ENCODE measurements at regions not wholly inside any gene's neighbourhood (a gene's known extent, or its start where the extent isn't known, plus 50 kb on each side); places are given as distances from the start of the nearest gene placed in this dataset.
A peak's percentile ranks its signal among the peaks of the same experiment; 100 is the strongest.
"Not testable (repeated sequence)": the region's sequence is repeated elsewhere in the genome, so short reads cannot be mapped to it uniquely, and the experiment has no call there.

DNA sequence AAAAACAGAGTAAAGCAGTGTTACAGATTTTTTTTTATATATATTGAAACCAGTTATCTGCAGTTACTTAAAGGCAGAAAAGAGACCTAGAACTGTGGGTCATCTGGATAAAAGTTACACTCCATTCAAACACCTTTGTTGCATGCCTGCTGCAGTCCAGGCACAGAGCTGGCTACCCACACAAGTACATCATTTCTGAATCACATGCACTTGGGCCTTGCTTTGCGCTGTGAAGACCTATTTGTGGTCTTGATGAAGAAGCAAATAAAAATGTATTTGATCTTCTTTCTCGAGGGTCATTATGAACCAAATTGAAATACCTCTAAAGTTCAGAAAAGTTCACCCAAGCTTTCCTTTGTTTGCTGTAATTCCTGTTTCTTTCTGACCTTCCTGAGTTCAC, 503.0 kb upstream of the ZNF608 start:
- no peak for DNase-seq (ENCODE audit: low spot score)

DNA sequence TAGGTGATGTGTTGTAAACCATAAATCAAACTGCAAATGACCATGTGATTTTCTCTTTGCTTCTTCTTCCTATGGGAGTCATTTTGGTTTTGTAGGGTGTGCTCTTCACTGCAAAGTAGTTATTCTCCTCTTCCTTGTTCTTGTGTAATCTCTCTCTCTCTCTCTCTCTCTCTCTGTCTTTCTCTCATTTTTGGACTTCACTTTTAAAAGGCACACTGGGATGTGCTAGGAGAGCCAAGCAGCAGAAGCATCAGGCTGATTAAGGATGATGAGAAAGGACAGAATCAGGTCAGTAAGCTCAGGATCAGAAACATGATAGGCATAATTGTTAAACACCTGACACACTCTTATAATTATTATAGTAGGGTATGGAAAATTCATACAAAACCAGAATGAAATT, 505.3 kb upstream of the ZNF608 start:
- no peak for DNase-seq (ENCODE audit: low spot score)

DNA sequence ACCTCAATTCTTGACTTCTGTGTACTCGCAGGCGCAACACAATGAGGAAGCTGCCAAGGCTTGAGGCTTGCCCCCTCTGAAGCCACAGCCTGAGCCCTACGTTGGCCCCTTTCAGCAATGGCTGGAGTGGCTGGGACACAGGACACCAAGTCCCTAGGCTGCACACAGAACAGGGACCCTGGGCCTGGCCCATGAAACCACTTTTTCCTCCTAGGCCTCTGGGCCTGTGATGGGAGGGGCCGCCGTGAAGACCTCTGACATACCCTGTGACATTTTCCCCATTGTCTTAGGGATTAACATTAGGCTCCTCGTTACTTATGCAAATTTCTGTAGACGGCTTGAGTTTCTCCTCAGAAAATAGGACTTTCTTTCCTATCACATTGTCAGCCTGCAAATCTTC, 507.2 kb upstream of the ZNF608 start:
- DNase-seq (ENCODE audit: low spot score): not testable (repeated sequence)

DNA sequence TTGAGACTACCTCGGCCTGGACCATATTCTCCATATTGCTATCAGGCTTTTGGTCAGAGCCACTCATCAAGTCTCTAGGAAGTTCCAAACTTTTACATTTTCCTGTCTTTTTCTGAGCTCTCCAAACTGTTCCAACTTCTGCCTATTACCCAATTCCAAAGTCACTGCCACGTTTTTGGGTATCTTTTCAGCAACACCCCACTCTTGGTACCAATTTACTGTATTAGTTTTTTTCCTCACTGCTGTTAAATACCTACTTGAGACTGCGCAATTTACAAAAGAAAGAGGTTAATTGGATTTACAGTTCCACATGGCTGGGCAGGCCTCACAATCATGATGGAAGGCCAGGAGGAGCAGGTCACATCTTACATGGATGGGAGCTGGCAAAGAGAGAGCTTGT, 507.8 kb upstream of the ZNF608 start:
- no peak for DNase-seq (ENCODE audit: low spot score)

DNA sequence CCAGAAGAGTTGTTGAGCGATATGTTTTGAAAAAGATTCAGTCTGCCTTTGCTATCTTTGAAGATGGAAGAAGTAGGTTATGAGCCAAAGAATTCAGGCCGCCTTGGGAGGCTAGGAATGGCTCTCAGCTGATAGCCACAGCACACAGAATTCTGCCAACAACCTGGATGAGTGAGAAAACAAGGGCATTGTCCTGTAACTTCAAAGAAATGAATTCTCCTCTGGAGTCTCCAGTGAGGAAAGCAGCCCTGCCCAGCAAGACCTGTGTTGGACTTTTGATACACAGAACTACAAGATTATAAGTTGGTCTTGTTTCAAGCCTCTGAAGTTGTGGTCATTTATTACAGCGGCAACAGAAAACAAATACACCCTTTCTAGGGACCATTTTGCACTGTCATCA, 509.9 kb upstream of the ZNF608 start:
- DNase-seq (ENCODE audit: low spot score): no peak

DNA sequence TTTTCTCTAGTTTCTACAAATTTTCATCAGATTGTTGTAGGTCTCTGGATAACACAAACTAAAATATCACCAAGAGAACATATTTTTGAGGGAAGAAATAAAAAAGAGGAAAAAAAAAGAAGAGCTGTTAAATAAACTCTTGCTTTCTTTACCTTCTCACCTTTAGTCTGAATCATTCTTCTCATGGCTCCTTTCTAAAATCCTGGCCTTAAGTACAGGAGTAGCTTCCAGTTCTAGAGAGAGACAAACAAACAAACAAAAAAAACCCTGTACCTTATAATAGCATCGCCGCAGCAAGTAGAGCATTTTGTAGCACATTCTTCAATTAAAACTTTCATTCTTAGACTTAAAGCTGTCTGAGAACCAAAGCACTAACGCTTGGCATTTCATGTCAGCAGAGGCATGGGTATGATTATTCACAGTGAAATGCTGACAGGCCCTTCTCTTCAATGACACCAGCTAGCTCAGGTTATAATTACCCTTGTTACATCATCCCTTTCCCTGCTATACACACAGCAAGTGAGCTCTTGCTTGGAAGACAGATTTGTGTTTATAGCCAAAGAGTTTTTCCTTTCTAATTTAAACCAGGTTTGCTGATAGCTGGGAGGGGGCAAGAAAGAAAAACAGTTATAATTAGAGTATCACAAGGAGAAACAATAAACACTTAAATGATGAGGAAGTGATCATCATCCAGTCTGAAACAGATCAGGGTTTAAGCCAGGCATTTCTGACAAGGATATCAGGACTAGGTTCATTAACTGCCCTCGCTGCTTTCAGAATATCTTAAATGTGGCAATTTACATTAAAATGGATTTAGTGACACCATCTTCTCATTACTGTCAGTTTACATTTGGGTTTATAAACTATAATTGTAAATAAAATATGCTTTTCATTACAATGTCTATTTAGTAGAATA, 510.9 kb upstream of the ZNF608 start:
- DNase-seq (ENCODE audit: low spot score): peak; percentile 19

DNA sequence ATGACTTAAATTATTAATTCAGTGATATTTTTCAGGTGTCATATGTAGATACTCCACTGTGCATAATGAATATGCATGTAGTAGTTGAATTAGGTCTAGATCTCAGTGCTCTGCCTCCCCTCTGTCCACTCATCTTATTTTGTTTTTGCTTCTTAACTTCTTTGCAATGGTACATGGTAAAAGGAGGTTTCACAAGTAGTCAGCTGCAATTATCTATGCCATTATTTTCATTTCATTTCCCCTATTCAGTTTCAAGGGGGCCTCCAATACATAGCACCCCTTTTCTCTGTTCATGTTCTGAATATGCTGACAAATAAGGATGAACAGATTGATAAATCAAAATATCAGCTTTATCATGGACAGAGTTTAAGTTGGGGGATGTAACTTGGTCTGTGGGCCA, 511.6 kb upstream of the ZNF608 start:
- DNase-seq (ENCODE audit: low spot score): no peak

DNA sequence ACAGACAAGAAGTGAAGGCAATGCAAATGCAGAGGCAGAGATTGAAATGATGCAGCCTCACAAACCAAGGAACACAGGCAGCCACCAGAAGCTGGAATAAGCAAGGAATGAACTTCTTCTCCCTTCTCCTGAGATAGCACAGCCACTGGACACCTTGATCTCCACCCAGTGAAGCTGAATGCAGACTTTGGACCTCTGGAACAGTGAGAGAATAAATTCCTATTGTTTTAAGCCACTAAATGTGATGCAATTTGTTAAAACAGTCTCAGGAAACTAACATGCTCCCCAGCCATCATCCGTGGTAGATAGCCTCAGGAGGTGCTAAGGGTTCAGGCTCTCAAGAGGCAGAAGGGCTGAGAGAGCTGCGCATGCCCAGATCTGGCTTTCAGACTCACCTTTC, 512.2 kb upstream of the ZNF608 start:
- no peak for DNase-seq (ENCODE audit: low spot score)

DNA sequence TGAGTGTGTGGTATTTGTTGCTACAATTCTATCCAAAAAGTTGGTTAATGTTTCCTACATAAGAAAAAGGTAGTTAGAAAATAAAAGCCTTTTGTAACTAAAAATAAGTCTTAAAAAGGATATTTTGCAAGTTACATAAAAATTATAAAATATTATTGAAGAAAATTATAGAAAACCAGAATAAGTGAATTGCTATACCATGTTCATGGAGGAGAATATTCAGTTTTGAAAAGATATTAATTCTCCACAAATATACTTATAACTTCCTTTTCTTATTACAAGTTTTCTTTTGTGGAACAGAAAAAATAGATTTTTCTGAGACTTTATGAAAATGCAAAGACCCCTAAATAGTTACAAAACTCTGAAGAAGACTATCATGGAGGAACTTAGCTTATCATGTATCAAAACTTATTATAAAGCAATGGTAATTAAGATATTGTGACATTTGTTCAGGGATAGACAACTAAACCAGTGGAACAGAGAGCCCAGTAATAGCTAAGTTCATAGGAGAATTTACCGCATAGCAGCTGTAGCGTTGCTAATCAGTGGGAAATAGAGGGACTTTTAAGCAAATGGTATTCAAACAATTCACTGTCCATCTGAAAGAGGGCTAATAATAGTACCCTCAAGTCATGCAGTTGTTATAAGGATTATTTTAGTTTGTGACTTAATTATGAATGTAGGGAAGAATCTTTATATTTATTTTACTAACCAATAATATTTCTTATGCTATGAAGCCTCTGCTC, 515.2 kb upstream of the ZNF608 start:
- DNase-seq (ENCODE audit: low spot score): no peak

DNA sequence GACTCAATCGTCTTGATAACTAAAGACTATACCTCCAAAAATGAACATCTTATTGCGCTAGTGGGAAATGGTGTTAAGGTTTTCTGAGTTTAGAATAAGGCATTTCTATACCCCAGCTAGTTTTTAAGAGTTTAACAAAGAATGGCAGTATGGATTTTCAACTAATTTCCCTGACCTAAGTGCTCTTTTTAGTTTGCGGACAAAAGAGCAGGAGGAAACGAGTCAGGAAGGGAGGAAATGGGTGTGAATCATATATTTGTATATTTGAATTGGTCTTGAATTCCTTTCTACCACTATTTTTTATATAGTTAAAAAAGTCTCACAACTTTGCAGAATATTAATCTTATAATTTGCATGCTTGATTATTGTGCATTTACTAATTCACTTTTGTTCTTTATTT, 516.3 kb upstream of the ZNF608 start:
- DNase-seq (ENCODE audit: low spot score): no peak

DNA sequence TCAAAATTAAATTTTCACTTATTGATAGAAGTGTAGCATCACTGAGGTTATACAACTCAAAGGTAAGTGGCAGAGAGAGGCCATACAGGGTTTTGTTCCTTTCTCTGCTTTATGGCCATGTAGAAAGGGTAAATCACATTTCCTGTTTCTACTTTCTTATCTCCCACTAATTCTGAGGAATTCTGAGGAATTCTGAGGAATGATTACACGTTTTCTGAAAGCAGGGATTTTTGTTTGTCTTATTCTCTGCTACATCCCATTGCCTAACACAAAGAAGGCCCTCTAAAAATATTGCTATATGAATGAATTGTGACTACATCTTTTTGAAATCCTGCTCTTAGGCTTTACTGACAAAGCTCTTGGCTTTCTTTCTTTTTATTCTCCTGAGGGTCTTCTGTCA, 516.9 kb upstream of the ZNF608 start:
- no peak for DNase-seq (ENCODE audit: low spot score)

DNA sequence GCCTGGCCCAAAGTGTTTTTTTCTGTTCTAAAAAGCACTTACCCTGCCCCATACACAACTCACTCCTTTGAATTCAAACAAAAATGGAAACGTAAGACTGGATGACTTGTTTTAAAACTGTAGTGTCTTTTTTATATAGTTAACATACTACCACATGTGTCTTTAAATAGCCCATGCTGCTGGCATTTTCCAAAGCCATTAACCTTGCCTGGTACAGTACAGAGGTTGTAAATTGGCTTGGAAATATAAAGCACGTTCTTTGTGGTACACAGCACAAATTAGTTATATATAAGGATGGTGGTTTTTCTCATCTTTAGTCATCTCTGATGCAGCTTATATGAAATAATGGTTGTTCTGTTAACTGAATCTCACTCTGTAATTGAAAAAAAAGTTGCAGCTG, 519.7 kb upstream of the ZNF608 start:
- DNase-seq (ENCODE audit: low spot score): no peak

DNA sequence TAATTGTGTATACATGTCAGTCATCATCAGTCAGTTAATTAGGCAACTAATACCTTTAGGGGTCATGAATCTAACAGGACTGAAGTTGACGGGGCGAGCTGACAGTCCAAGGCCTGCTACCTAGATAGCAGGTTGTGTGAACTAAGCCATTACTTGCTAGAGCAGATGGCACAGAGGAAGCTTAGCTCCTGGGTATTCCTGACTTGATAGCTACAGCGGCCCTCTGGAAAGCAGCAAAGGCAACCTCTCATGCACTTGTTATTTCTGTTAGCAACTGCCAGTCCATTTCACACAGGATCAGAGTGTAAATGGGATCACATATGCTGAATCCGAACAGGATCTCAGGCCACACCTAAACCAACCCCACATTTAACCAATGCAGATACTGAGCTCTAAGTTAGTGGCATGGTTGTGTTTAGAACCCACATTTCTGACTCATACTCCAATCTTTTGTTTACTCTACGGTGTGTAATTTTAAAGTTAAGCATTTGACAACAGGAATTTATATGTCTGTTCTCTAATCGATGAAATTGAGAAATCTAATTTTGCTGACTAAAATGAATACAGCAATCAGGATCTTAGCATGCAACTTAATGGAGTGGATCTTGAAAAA, 521.3 kb upstream of the ZNF608 start:
- DNase-seq (ENCODE audit: low spot score): no peak

DNA sequence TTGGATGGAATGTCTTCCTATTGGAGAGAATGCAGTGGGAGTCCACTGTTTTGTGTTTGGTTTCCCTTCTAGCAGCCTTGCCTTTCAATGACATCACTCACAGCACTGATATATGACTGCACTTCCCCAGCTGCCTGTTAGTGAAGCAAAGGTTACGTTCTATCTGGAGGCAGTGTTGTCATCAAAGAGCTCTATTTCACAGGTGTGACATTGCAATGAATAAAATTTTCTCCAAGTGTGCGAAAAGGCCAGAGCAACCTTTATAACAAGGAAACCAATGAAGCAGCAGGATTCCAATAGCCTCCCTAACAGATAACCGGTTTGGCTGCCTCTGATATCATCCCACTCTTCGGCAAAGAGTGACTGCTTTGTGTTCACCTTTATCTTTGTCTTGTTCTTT, 523.5 kb upstream of the ZNF608 start:
- no peak for DNase-seq (ENCODE audit: low spot score)

DNA sequence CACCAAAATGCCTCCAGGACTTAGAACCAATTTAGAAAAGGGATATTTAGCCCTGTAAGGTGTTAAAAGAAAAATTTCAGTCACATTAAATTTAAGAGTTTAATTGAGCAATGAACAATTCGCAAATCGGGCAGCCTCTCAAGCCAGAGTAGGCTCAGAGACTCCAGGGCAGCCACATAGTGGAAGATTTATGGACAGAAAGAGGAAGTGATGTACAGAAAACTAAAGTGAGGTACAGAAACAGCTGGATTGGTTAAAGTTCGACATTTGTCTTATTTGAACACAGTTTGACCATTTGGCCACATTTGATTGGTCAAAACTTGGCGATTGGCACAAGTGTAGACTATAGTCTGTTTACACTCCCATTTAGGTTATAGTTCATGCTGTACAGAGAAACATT, 525.9 kb upstream of the ZNF608 start:
- DNase-seq (ENCODE audit: low spot score): no peak

DNA sequence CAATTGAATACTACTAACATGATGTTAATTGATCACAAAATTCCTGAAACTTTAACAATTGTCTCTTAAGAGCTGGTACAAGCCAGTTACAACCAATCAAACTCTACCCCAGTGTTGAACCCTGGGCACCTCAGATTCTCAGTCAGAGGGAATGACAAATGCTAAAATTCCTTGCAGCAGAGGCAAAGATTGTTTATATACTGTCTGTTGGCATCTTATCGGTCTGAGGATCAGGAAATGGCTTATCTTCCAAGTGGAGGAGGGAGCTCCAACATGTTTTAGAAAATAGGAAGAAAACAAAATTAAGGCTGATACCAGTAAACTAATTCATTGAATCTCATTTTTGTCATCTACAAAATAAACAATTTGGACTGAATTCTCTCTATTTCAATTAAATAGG, 527.8 kb upstream of the ZNF608 start:
- no peak for DNase-seq (ENCODE audit: low spot score)

DNA sequence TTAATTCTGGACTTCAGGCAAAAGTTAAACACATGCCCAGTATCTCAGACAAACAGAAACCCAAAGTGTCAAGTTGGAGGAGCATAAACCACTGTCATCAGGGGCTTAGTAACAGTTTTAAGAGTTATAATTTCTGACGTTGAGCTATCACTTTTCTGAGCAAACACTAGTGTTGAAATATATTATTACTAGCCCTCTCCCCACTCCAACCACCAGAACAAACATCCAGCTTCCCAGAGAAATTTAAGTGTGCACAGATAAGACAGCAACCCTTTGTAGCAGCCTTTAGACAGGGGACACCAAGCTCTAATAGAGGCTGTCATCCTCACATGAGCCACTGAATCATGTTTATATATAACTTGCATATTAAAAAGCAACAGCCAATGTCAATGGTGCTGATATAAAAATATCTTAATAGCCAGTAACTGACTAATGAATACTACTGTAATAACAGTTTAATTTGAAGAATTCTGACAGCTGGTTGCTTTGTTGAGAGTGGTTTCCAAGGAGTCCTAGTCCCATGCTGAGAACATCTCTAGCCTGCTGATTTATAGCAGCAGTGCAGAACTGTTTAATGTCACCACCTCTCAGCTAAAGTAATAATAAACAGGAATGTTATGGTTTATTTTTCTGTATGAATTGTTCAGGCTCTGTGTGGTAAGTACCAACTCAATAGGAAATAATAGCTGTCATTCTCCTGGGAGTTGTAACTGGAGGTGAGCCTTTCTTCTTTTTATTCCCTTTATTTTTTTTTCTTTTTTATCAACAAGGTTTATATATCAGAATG, 528.7 kb upstream of the ZNF608 start:
- DNase-seq (ENCODE audit: low spot score): no peak

DNA sequence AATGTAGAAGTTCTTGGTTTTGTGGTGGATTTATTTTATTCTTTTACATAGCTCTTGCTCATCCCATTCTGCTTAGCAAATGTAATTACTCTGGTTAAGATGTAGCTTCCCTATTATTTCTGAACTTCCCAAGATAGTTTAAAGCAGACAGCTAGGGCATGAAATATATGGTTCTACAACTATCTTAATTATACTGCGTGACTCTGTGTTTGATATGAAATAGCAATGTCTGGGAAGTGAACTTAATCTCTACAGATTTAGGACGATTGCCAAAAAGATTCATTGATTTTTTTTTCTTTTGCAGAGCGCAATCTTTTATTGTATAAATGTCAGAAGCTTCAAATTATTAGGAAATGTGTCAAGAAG, 529.3 kb upstream of the ZNF608 start:
- DNase-seq (ENCODE audit: low spot score): no peak

DNA sequence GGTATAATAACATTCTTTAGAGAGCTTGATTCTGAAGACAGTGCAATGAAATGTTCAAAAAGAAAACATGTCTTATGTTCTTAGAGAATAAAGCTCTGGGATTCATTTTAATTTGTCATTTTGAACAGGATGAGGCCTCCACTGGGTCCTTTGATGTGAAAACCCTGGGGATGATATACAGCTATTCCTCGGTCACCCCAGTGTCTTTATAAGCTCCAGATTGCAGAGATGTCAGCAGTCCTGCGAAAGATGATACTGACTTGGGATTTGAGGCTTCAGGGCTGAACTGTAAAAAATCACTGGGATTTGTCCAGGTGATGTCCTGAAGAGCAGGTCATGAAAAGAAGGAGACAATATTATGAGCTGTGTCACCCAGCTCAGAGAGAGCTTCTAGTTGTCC, 529.7 kb upstream of the ZNF608 start:
- DNase-seq (ENCODE audit: low spot score): no peak

DNA sequence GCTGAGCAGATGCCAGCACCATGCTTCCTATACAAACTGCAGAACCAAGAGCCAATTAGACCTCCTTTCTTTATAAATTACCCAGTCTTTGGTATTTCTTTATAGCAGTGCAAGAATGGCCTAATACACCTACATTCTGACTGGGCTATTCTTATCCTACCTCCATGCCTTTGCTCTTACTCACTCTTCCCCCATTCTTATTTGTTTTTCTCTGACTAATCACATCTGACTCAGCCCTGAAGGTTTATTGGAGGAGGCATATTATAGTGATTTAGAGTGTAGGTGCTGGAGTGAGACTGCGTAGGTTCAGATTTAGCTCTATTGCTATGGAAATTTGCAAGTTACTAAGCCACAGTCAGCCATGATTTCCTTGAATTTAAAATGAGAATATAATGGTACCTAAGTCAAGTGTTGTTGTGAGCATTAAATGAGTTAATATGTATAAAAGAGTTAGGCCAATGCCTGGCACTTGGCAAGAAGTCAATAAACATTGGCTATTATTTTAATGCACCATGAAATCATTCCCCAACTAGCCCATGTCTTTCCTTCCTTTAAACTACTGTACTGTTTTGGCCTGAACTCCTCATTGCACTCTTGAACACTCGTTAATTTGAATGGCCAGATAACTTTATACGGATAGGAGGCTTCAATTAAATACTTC, 531.2 kb upstream of the ZNF608 start:
- peak; percentile 63 for DNase-seq (ENCODE audit: low spot score)

DNA sequence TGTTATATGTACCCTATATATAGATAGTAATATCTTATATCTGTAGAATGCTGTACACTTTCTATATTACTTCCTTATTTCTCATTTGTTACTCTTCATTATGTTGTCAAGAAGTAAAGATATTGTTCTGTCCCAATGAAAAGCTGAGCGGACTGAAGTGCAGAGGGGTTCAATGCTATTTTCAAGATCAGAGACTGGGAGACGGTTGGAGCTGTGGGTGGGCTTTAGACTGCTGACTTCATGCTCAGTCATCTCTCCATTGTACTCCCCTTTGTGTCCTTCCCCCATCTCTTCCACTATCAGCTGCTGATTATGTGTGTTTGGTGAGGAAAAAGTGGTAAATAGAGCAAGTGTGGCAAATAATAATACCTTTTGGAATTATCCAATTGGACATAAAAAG, 532.3 kb upstream of the ZNF608 start:
- no peak for DNase-seq (ENCODE audit: low spot score)

DNA sequence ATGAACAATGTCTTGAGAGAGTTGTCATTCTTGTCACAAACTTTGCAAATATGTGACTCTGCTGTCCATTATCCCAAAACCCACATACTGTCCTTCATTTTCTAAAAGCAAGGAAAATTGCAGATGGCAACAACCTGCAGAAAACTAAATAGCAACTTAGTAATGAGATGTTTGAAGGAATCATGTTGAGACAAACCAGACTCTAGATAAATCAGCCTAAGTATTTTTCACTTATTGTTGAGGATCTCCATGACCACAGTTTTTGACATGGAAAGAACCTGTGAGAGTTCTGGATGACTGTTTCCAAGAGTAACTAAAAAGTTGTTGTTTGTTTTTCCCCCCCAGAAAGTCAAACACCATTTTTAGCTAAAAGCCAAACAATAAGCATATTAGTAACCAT, 535.2 kb upstream of the ZNF608 start:
- no peak for DNase-seq (ENCODE audit: low spot score)

All from GM03348 (cell line).